WTC11 (cell line): ENCODE measurements at regions not wholly inside any gene's neighbourhood (a gene's known extent, or its start where the extent isn't known, plus 50 kb on each side); places are given as distances from the start of the nearest gene placed in this dataset.
"Not testable (repeated sequence)": the region's sequence is repeated elsewhere in the genome, so short reads cannot be mapped to it uniquely, and the experiment has no call there.

ENCODE experiments used
- ATAC-seq: fragments of 200-7000 bp; cut with Tn5 transposase; 2 replicates; pipeline ENCODE4 v1.10.0; 2021; ENCODE audit warnings: mild to moderate bottlenecking, moderate library complexity
- CTCF ChIA-PET: fragments of 300-600 bp; sonication (Branson Sonifier 250); formaldehyde crosslinking; loops from one replicate; lab custom pipeline; 2021; ENCODE audit warnings: antibody characterized with exemption; lab: Charles Lee
- POLR2A ChIA-PET: fragments of 350-600 bp; sonication (Branson Sonifier 250); formaldehyde crosslinking; loops from one replicate; lab custom pipeline; 2021; ENCODE audit warnings: antibody characterized with exemption; lab: Charles Lee
- DNase-seq: peaks from one replicate; pipeline ENCODE4 v3.0.0; 2021; ENCODE audit warnings: low spot score
- H3K27ac Mint-ChIP-seq: 2 replicates; pipeline ENCODE4 v1.8.0; 2021; ENCODE audit warnings: mixed read lengths
- H3K27me3 Mint-ChIP-seq: 2 replicates; pipeline ENCODE4 v1.8.0; 2021; ENCODE audit warnings: low read depth, mild to moderate bottlenecking, moderate library complexity, mixed read lengths
- H3K36me3 Mint-ChIP-seq: 2 replicates; pipeline ENCODE4 v1.8.0; 2021; ENCODE audit warnings: mixed read lengths
- H3K4me1 Mint-ChIP-seq: 2 replicates; pipeline ENCODE4 v1.8.0; 2022; ENCODE audit warnings: mixed read lengths
- H3K4me3 Mint-ChIP-seq: 2 replicates; pipeline ENCODE4 v1.8.0; 2021; ENCODE audit warnings: mild to moderate bottlenecking, moderate library complexity, mixed read lengths
- H3K9me3 Mint-ChIP-seq: 2 replicates; pipeline ENCODE4 v1.8.0; 2021; ENCODE audit warnings: mixed read lengths
- GABPB1 ChIP-seq: sonication (generic); formaldehyde crosslinking; IDR thresholded peaks from 2 replicates; pipeline ENCODE4 v1.8.1; 2023; ENCODE audit warnings: mild to moderate bottlenecking, missing genetic modification reagents
- GRHL2 ChIP-seq: fragments of 250-450 bp; sonication (Bioruptor Pico); IDR thresholded peaks from 2 replicates; pipeline ENCODE4 v1.8.0; 2022; ENCODE audit warnings: mild to moderate bottlenecking, moderate library complexity; ENCODE audit not compliant: insufficient replicate concordance, severe bottlenecking
- NFE2L1 ChIP-seq: sonication (generic); formaldehyde crosslinking; IDR thresholded peaks from 2 replicates; pipeline ENCODE4 v1.8.1; 2023; ENCODE audit warnings: missing genetic modification reagents
- OVOL2 ChIP-seq: fragments of 250-450 bp; sonication (Bioruptor Pico); IDR thresholded peaks from 2 replicates; pipeline ENCODE4 v1.9.0; 2021; ENCODE audit warnings: mild to moderate bottlenecking, borderline replicate concordance
- TEAD1 ChIP-seq: sonication (generic); formaldehyde crosslinking; IDR thresholded peaks from 2 replicates; pipeline ENCODE4 v1.8.0; 2022; ENCODE audit warnings: mild to moderate bottlenecking, missing genetic modification reagents
- ZNF138 ChIP-seq: sonication (generic); formaldehyde crosslinking; conservative IDR thresholded peaks from 2 replicates; pipeline ENCODE4 v1.8.1; 2022; ENCODE audit warnings: mild to moderate bottlenecking, moderate library complexity, missing genetic modification reagents
- TF ChIP-seq, protein P1 (sequence below): sonication (generic); formaldehyde crosslinking; conservative IDR thresholded peaks from 2 replicates; pipeline ENCODE4 v1.8.1; 2023; ENCODE audit warnings: mild to moderate bottlenecking, low read depth, missing genetic modification reagents, moderate library complexity
- TF ChIP-seq, protein P2 (sequence below): sonication (generic); formaldehyde crosslinking; IDR thresholded peaks from 2 replicates; pipeline ENCODE4 v1.8.0; 2023; ENCODE audit warnings: mild to moderate bottlenecking, missing genetic modification reagents
- TF ChIP-seq, protein P3 (sequence below): fragments of 250-450 bp; sonication (Bioruptor Pico); IDR thresholded peaks from 2 replicates; pipeline ENCODE4 v1.8.0; 2021; ENCODE audit warnings: mild to moderate bottlenecking
- TF ChIP-seq, protein P4 (sequence below): sonication (generic); formaldehyde crosslinking; IDR thresholded peaks from 2 replicates; pipeline ENCODE4 v1.8.0; 2022; ENCODE audit warnings: mild to moderate bottlenecking, missing genetic modification reagents
- TF ChIP-seq, protein P5 (sequence below): fragments of 250-450 bp; sonication (Bioruptor Pico); IDR thresholded peaks from 2 replicates; pipeline ENCODE4 v1.9.0; 2021; ENCODE audit warnings: mild to moderate bottlenecking, borderline replicate concordance
- TF ChIP-seq, protein P6 (sequence below): sonication (generic); formaldehyde crosslinking; IDR thresholded peaks from 2 replicates; pipeline ENCODE4 v1.8.0; 2022; ENCODE audit warnings: missing genetic modification reagents
- TF ChIP-seq, protein P7 (sequence below): sonication (generic); formaldehyde crosslinking; IDR thresholded peaks from 2 replicates; pipeline ENCODE4 v1.8.1; 2023; ENCODE audit warnings: mild to moderate bottlenecking, missing genetic modification reagents, moderate library complexity

DNA sequence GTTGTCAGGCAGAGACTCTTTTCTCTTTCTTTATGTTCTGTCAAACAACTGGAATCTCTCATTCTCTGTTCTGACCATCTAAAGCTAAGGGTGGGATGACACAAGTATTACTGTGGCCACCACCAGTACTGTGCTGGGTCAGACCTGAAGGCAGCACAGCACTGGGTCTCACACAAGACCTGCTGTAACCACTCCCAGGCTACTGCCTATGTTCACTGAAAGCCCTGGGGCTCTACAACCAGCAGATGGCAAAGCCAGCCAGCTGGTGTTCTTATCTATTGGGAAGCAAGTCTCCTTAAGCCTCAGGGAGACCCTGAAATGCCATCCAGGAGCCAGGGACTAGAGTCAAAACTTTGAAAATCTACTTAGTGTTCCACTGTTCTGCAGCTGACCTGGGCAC lies 189.5 kb downstream of the SLCO4C1 start (continued):
- TF ChIP-seq, protein P1, sequence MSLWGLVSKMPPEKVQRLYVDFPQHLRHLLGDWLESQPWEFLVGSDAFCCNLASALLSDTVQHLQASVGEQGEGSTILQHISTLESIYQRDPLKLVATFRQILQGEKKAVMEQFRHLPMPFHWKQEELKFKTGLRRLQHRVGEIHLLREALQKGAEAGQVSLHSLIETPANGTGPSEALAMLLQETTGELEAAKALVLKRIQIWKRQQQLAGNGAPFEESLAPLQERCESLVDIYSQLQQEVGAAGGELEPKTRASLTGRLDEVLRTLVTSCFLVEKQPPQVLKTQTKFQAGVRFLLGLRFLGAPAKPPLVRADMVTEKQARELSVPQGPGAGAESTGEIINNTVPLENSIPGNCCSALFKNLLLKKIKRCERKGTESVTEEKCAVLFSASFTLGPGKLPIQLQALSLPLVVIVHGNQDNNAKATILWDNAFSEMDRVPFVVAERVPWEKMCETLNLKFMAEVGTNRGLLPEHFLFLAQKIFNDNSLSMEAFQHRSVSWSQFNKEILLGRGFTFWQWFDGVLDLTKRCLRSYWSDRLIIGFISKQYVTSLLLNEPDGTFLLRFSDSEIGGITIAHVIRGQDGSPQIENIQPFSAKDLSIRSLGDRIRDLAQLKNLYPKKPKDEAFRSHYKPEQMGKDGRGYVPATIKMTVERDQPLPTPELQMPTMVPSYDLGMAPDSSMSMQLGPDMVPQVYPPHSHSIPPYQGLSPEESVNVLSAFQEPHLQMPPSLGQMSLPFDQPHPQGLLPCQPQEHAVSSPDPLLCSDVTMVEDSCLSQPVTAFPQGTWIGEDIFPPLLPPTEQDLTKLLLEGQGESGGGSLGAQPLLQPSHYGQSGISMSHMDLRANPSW (CRISPR knock-in tag) = no peak
- TF ChIP-seq ZNF138 (CRISPR knock-in tag) (no peak), NFE2L1 (CRISPR knock-in tag) (no peak), TEAD1 (CRISPR knock-in tag) (no peak)
- TF ChIP-seq, protein P2, sequence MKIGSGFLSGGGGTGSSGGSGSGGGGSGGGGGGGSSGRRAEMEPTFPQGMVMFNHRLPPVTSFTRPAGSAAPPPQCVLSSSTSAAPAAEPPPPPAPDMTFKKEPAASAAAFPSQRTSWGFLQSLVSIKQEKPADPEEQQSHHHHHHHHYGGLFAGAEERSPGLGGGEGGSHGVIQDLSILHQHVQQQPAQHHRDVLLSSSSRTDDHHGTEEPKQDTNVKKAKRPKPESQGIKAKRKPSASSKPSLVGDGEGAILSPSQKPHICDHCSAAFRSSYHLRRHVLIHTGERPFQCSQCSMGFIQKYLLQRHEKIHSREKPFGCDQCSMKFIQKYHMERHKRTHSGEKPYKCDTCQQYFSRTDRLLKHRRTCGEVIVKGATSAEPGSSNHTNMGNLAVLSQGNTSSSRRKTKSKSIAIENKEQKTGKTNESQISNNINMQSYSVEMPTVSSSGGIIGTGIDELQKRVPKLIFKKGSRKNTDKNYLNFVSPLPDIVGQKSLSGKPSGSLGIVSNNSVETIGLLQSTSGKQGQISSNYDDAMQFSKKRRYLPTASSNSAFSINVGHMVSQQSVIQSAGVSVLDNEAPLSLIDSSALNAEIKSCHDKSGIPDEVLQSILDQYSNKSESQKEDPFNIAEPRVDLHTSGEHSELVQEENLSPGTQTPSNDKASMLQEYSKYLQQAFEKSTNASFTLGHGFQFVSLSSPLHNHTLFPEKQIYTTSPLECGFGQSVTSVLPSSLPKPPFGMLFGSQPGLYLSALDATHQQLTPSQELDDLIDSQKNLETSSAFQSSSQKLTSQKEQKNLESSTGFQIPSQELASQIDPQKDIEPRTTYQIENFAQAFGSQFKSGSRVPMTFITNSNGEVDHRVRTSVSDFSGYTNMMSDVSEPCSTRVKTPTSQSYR = no peak
- TF ChIP-seq, protein P3, sequence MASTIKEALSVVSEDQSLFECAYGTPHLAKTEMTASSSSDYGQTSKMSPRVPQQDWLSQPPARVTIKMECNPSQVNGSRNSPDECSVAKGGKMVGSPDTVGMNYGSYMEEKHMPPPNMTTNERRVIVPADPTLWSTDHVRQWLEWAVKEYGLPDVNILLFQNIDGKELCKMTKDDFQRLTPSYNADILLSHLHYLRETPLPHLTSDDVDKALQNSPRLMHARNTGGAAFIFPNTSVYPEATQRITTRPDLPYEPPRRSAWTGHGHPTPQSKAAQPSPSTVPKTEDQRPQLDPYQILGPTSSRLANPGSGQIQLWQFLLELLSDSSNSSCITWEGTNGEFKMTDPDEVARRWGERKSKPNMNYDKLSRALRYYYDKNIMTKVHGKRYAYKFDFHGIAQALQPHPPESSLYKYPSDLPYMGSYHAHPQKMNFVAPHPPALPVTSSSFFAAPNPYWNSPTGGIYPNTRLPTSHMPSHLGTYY (CRISPR knock-in tag) = no peak
- TF ChIP-seq, protein P4, sequence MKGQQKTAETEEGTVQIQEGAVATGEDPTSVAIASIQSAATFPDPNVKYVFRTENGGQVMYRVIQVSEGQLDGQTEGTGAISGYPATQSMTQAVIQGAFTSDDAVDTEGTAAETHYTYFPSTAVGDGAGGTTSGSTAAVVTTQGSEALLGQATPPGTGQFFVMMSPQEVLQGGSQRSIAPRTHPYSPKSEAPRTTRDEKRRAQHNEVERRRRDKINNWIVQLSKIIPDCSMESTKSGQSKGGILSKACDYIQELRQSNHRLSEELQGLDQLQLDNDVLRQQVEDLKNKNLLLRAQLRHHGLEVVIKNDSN (CRISPR knock-in tag) = no peak
- TF ChIP-seq, protein P5, sequence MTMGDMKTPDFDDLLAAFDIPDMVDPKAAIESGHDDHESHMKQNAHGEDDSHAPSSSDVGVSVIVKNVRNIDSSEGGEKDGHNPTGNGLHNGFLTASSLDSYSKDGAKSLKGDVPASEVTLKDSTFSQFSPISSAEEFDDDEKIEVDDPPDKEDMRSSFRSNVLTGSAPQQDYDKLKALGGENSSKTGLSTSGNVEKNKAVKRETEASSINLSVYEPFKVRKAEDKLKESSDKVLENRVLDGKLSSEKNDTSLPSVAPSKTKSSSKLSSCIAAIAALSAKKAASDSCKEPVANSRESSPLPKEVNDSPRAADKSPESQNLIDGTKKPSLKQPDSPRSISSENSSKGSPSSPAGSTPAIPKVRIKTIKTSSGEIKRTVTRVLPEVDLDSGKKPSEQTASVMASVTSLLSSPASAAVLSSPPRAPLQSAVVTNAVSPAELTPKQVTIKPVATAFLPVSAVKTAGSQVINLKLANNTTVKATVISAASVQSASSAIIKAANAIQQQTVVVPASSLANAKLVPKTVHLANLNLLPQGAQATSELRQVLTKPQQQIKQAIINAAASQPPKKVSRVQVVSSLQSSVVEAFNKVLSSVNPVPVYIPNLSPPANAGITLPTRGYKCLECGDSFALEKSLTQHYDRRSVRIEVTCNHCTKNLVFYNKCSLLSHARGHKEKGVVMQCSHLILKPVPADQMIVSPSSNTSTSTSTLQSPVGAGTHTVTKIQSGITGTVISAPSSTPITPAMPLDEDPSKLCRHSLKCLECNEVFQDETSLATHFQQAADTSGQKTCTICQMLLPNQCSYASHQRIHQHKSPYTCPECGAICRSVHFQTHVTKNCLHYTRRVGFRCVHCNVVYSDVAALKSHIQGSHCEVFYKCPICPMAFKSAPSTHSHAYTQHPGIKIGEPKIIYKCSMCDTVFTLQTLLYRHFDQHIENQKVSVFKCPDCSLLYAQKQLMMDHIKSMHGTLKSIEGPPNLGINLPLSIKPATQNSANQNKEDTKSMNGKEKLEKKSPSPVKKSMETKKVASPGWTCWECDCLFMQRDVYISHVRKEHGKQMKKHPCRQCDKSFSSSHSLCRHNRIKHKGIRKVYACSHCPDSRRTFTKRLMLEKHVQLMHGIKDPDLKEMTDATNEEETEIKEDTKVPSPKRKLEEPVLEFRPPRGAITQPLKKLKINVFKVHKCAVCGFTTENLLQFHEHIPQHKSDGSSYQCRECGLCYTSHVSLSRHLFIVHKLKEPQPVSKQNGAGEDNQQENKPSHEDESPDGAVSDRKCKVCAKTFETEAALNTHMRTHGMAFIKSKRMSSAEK (CRISPR knock-in tag) = no peak
- TF ChIP-seq, protein P6, sequence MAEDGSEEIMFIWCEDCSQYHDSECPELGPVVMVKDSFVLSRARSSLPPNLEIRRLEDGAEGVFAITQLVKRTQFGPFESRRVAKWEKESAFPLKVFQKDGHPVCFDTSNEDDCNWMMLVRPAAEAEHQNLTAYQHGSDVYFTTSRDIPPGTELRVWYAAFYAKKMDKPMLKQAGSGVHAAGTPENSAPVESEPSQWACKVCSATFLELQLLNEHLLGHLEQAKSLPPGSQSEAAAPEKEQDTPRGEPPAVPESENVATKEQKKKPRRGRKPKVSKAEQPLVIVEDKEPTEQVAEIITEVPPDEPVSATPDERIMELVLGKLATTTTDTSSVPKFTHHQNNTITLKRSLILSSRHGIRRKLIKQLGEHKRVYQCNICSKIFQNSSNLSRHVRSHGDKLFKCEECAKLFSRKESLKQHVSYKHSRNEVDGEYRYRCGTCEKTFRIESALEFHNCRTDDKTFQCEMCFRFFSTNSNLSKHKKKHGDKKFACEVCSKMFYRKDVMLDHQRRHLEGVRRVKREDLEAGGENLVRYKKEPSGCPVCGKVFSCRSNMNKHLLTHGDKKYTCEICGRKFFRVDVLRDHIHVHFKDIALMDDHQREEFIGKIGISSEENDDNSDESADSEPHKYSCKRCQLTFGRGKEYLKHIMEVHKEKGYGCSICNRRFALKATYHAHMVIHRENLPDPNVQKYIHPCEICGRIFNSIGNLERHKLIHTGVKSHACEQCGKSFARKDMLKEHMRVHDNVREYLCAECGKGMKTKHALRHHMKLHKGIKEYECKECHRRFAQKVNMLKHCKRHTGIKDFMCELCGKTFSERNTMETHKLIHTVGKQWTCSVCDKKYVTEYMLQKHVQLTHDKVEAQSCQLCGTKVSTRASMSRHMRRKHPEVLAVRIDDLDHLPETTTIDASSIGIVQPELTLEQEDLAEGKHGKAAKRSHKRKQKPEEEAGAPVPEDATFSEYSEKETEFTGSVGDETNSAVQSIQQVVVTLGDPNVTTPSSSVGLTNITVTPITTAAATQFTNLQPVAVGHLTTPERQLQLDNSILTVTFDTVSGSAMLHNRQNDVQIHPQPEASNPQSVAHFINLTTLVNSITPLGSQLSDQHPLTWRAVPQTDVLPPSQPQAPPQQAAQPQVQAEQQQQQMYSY (CRISPR knock-in tag) = no peak

DNA sequence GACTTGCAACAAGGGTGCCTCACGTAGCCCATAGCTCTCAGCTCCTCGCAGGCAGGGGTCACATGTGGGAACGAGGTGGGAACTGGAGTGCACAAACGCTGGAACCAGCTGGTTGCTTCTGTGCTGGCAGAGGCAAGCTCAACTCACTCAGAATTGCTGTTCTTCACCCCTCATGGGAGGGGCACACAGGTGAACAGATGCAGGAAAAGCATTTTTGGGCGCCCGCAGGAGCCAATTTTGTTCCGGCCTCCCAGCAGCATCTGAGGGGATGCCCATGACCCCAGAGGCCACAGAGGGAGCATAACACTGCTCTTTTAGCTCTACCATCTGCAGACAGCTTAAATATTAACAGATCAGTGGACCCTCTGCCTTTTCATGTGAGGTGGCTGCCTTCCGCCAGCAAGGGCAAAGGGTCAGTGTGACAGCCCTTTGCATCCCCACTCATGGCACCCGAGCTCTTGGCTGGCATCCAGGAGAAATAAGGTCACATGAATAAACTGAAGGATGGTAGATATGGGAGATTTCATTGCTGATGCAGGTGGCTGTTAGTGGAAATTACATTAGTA lies 196.2 kb downstream of the SLCO4C1 start:
- POLR2A ChIA-PET = no interaction called here
- H3K27ac Mint-ChIP-seq = no peak overlapping the region

DNA sequence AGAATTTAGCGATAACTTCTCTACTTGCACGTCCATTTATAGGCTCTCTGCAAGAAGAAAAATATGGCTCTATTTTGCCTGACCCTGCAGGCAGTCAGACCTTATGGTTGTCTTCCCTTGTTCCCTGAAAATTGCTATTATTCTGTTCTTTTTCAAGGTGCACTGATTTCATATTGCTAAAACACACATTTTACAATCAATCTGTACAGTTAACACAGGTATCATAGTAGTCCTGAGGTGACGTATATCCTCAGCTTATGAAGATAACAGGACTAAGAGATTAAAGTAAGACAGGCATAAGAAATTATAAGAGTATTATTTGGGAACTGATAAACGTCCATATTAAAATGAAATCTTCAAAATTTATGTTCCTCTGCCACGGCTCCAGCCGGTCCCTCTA lies 197.0 kb downstream of the SLCO4C1 start:
- H3K4me1 Mint-ChIP-seq, DNase-seq, POLR2A ChIA-PET, H3K4me3 Mint-ChIP-seq, CTCF ChIA-PET, H3K27me3 Mint-ChIP-seq, ATAC-seq, H3K36me3 Mint-ChIP-seq, H3K27ac Mint-ChIP-seq: not testable (repeated sequence)
- peaks cover 11% of the 10 kb centered on the region for H3K9me3 Mint-ChIP-seq

More for the DNA sequence above, 196.2 kb downstream of the SLCO4C1 start:
- CTCF ChIA-PET = no interaction called here
- Mint-ChIP-seq H3K4me3 (no peak overlapping the region), H3K4me1 (no peaks in the 10 kb centered on the region), H3K9me3 (peaks cover 11% of the 10 kb centered on the region; the same call in 1 of the 2 replicates)
- ATAC-seq = no peak
- TF ChIP-seq OVOL2 (CRISPR knock-in tag) (no peak), GRHL2 (no peak), GABPB1 (CRISPR knock-in tag) (peak; percentile 46; the same call in 1 of the 2 replicates)
- TF ChIP-seq, protein P7, sequence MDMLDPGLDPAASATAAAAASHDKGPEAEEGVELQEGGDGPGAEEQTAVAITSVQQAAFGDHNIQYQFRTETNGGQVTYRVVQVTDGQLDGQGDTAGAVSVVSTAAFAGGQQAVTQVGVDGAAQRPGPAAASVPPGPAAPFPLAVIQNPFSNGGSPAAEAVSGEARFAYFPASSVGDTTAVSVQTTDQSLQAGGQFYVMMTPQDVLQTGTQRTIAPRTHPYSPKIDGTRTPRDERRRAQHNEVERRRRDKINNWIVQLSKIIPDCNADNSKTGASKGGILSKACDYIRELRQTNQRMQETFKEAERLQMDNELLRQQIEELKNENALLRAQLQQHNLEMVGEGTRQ = no peak
- TF ChIP-seq, all 79 proteins: peak for 1
- no peak for DNase-seq
- Mint-ChIP-seq H3K27me3 (no peaks in the 10 kb centered on the region), H3K36me3 (no peaks in the 10 kb centered on the region)

DNA sequence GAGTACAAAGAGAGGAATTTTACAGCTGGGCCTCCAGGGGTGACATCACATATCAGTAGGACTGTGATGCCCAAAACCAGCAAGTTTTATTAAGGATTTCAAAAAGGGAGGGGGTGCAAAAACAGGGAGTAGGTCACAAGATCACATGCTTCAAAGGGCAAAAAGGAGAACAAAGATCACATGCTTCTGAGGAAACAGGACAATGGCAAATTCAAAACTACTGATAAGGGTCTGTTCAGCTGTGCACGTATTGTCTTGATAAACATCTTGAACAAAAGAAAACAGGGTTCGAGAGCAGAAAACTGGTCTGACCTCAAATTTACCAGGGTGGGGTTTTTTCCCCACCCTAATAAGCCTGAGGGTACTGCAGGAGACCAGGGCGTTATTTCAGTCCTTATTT lies 197.5 kb downstream of the SLCO4C1 start:
- H3K27ac Mint-ChIP-seq, ATAC-seq, CTCF ChIA-PET, H3K4me1 Mint-ChIP-seq, H3K4me3 Mint-ChIP-seq, H3K27me3 Mint-ChIP-seq, POLR2A ChIA-PET, H3K36me3 Mint-ChIP-seq, DNase-seq: not testable (repeated sequence)
- H3K9me3 Mint-ChIP-seq = peaks cover 15% of the 10 kb centered on the region
